Activated CD4-positive, CD25-positive, alpha-beta regulatory T cell treated with anti-CD3 and anti-CD28 coated beads, Interleukin-2, amount 50 U/mL, for 16 hours (primary cell): ENCODE measurements at regions not wholly inside any gene's neighbourhood (a gene's known extent, or its start where the extent isn't known, plus 50 kb on each side); places are given as distances from the start of the nearest gene placed in this dataset.

ENCODE experiments used
- DNase-seq: peaks from one replicate; pipeline ENCODE4 v3.0.0-alpha.2; 2020; ENCODE audit warnings: low read depth, low spot score

GRCh38 chr2:8268172-8268783 is 413.6 kb upstream of the ID2 start:
- DNase-seq = no peak

- no peak for DNase-seq
Measured at GRCh38 chr2:8270699-8271098, 411.2 kb upstream of the ID2 start.

- DNase-seq = no peak
Measured at GRCh38 chr2:8271461-8271860, 410.4 kb upstream of the ID2 start.

GRCh38 chr2:8276026-8276425 is 405.8 kb upstream of the ID2 start:
- no peak for DNase-seq

GRCh38 chr2:8277921-8278571 is 403.8 kb upstream of the ID2 start:
- DNase-seq = no peak

GRCh38 chr2:8278709-8279354 is 403.0 kb upstream of the ID2 start:
- DNase-seq = no peak

GRCh38 chr2:8279506-8279905 is 402.4 kb upstream of the ID2 start:
- no peak for DNase-seq

GRCh38 chr2:8281234-8281633 is 400.6 kb upstream of the ID2 start:
- no peak for DNase-seq

GRCh38 chr2:8281950-8282857 is 399.7 kb upstream of the ID2 start:
- DNase-seq = no peak

- no peak for DNase-seq
Measured at GRCh38 chr2:8282858-8283252, 399.0 kb upstream of the ID2 start.

- DNase-seq = no peak
Measured at GRCh38 chr2:8285081-8285480, 396.8 kb upstream of the ID2 start.

- DNase-seq = no peak
Measured at GRCh38 chr2:8285898-8286297, 396.0 kb upstream of the ID2 start.

- DNase-seq = no peak
Measured at GRCh38 chr2:8288206-8288605, 393.6 kb upstream of the ID2 start.

GRCh38 chr2:8289111-8289510 is 392.7 kb upstream of the ID2 start:
- DNase-seq = no peak

- no peak for DNase-seq
Measured at GRCh38 chr2:8290771-8291352, 391.0 kb upstream of the ID2 start.

GRCh38 chr2:8296306-8296705 is 385.6 kb upstream of the ID2 start:
- no peak for DNase-seq

GRCh38 chr2:8297376-8298231 is 384.3 kb upstream of the ID2 start:
- no peak for DNase-seq

- no peak for DNase-seq
Measured at GRCh38 chr2:8298783-8299182, 383.1 kb upstream of the ID2 start.

- DNase-seq = no peak
Measured at GRCh38 chr2:8300216-8300615, 381.6 kb upstream of the ID2 start.

GRCh38 chr2:8300905-8301304 is 381.0 kb upstream of the ID2 start:
- no peak for DNase-seq

GRCh38 chr2:8303322-8303832 is 378.5 kb upstream of the ID2 start:
- peak; percentile 23 for DNase-seq
